DND-41 (cell line): ENCODE measurements at regions not wholly inside any gene's neighbourhood (a gene's known extent, or its start where the extent isn't known, plus 50 kb on each side); places are given as distances from the start of the nearest gene placed in this dataset.
A peak's percentile ranks its signal among the peaks of the same experiment; 100 is the strongest.

ENCODE experiments used
- ATAC-seq: fragments of 200-7000 bp; cut with Tn5 transposase; 3 replicates; pipeline ENCODE4 v1.9.1; 2021; ENCODE audit warnings: low read depth; ENCODE audit not compliant: insufficient read depth
- DNase-seq: peaks from one replicate; pipeline ENCODE4 v3.0.0-alpha.2; 2020
- H2AFZ ChIP-seq: 2 replicates; pipeline ENCODE4 v1.6.0; 2012; ENCODE audit warnings: low read depth, low read length
- H3K27ac ChIP-seq: 2 replicates; pipeline ENCODE4 v1.5.1; 2012; ENCODE audit warnings: low read length, inconsistent platforms
- H3K27me3 ChIP-seq: fragments of 200-600 bp; sonication (generic); 2 replicates; pipeline ENCODE4 v1.6.0; 2012; ENCODE audit warnings: low read length, mild to moderate bottlenecking, inconsistent platforms; ENCODE audit not compliant: insufficient read depth, poor library complexity
- H3K36me3 ChIP-seq: 2 replicates; pipeline ENCODE4 v1.5.1; 2012; ENCODE audit warnings: low read length, inconsistent platforms; ENCODE audit not compliant: insufficient read depth
- H3K4me1 ChIP-seq: 2 replicates; pipeline ENCODE4 v1.5.1; 2012; ENCODE audit warnings: mild to moderate bottlenecking, low read length; ENCODE audit not compliant: insufficient read depth
- H3K4me2 ChIP-seq: 2 replicates; pipeline ENCODE4 v1.6.0; 2012; ENCODE audit warnings: mild to moderate bottlenecking, moderate library complexity, low read length, inconsistent platforms; ENCODE audit not compliant: insufficient read depth
- H3K4me3 ChIP-seq, 2 experiments: fragments of 200-600 bp in 1 of 2; shearing (Covaris generic) in 1 of 2; 2 replicates each; pipeline ENCODE4 v1.5.1; 2012 to 2016; ENCODE audit warnings: inconsistent platforms in 2 of 2, low read length in 2 of 2, mild to moderate bottlenecking in 2 of 2, low read depth in 1 of 2, moderate library complexity in 1 of 2
- H3K79me2 ChIP-seq: 2 replicates; pipeline ENCODE4 v1.6.0; 2012; ENCODE audit warnings: low read length, inconsistent platforms; ENCODE audit not compliant: insufficient read depth
- H3K9ac ChIP-seq: 2 replicates; pipeline ENCODE4 v1.6.0; 2012; ENCODE audit warnings: low read depth, mild to moderate bottlenecking, inconsistent platforms, low read length, moderate library complexity
- H3K9me3 ChIP-seq: 2 replicates; pipeline ENCODE4 v1.5.1; 2012; ENCODE audit warnings: low read length, moderate library complexity, mild to moderate bottlenecking, inconsistent platforms; ENCODE audit not compliant: insufficient read depth, severe bottlenecking
- H4K20me1 ChIP-seq: 2 replicates; pipeline ENCODE4 v1.6.0; 2012; ENCODE audit warnings: low read length; ENCODE audit not compliant: insufficient read depth
- CTCF ChIP-seq: IDR thresholded peaks from 2 replicates; pipeline ENCODE4 v1.5.1; 2012; ENCODE audit warnings: borderline replicate concordance, low read length, moderate library complexity, mild to moderate bottlenecking; ENCODE audit not compliant: poor library complexity, severe bottlenecking; ENCODE audit errors: extremely low read depth
- EZH2 ChIP-seq: IDR thresholded peaks from 3 replicates; pipeline ENCODE4 v1.6.1; 2012; ENCODE audit warnings: borderline replicate concordance, low read depth, mild to moderate bottlenecking, moderate library complexity, low read length, inconsistent platforms; ENCODE audit not compliant: severe bottlenecking

GRCh38 chr2:160868891-160869290 lies 291.3 kb upstream of the TANK start:
- Histone ChIP-seq H3K27me3 (no peaks in the 10 kb centered on the region), H4K20me1 (no peaks in the 10 kb centered on the region), H3K9ac (no peak overlapping the region), H3K79me2 (no peaks in the 10 kb centered on the region), H3K36me3 (no peaks in the 10 kb centered on the region), H2AFZ (no peak overlapping the region), H3K4me3 (no peak overlapping the region), H3K4me2 (no peak overlapping the region), H3K9me3 (no peaks in the 10 kb centered on the region), H3K4me1 (no peaks in the 10 kb centered on the region), H3K27ac (no peak overlapping the region)
- DNase-seq = no peak
- TF ChIP-seq CTCF = no peak
- no peak for TF ChIP-seq EZH2
- no peak for ATAC-seq

DNA sequence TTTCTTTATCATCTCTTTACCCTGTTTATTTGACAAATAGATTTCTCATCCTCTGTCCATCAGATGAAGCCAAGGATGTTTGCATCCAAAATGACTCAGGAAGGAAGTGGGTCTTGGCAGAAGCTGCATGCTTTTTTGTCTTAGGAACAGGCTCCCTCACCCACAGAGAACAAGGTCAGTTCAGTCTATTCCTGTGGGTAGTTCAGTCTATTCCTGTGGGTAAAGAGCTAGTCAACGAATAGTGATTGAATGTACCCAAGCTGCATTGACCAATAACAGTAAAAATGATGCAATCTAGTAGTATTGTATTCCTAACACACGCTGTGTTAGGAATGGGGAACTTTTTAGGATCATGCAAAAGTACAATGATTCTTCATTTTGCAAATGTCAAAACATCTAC lies 290.8 kb upstream of the TANK start:
- no peaks in the 10 kb centered on the region for H3K79me2 ChIP-seq
- H3K4me1 ChIP-seq = no peaks in the 10 kb centered on the region
- H3K36me3 ChIP-seq = no peaks in the 10 kb centered on the region
- no peaks in the 10 kb centered on the region for H3K9me3 ChIP-seq
- no peaks in the 10 kb centered on the region for H4K20me1 ChIP-seq
- H3K4me3 ChIP-seq = no peak overlapping the region
- DNase-seq (no peak), ATAC-seq (peak; percentile 62; the same call in 2 of the 3 replicates)
- H3K9ac ChIP-seq = no peak overlapping the region
- no peaks in the 10 kb centered on the region for H3K27me3 ChIP-seq
- no peak overlapping the region for H2AFZ ChIP-seq
- H3K27ac ChIP-seq = no peak overlapping the region
- TF ChIP-seq EZH2 (no peak), CTCF (no peak)
- no peak overlapping the region for H3K4me2 ChIP-seq

DNA sequence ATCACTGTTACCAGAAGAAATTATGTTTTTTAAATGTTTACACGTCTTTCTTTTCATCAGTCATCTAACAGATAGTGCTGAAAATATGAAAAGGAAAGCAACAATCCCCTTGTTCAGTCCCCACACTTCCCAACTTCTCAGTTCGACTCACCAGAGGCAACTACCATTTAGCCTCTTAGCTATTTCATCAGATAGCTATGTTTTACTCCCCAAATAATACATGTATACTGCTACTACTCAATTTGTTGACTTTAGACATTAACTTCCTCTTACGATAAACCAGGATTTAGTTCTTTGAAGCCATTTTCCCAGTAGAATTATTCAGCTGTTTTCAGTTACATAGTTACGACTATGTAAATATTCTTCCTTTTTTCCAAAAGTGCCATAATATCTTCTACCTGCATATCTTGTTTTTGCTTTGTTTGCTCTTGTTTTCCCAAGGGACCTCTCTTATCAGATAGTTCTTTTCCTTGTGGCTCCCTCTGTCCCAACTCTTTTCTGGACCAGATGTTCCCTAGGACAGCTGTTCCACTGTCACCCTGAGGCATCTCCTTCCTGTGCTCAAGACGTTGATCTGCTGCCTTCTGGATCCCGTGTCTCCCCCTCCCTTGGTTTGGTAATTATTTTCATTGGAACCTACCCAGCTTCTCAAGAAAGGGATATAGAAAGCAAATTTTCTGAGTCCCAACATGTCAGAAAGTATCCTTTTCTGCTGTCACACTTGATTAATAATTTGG lies 289.3 kb upstream of the TANK start:
- H3K27ac ChIP-seq = no peak overlapping the region
- no peak for TF ChIP-seq CTCF
- no peak for TF ChIP-seq EZH2
- H3K4me1 ChIP-seq = no peaks in the 10 kb centered on the region
- H3K9me3 ChIP-seq = no peaks in the 10 kb centered on the region
- no peaks in the 10 kb centered on the region for H3K79me2 ChIP-seq
- no peaks in the 10 kb centered on the region for H3K36me3 ChIP-seq
- DNase-seq (no peak), ATAC-seq (no peak)
- no peaks in the 10 kb centered on the region for H4K20me1 ChIP-seq
- no peaks in the 10 kb centered on the region for H3K27me3 ChIP-seq
- no peak overlapping the region for H3K4me3 ChIP-seq
- no peak overlapping the region for H3K4me2 ChIP-seq
- no peak overlapping the region for H3K9ac ChIP-seq
- no peak overlapping the region for H2AFZ ChIP-seq
